Right renal cortex interstitium (tissue), 3 donors: ENCODE measurements at regions not wholly inside any gene's neighbourhood (a gene's known extent, or its start where the extent isn't known, plus 50 kb on each side); places are given as distances from the start of the nearest gene placed in this dataset.

Experiments used
- DNase-seq, 3 donors: peaks; one replicate each; pipeline ENCODE4 v3.0.0-alpha.2; 2013; ENCODE audit warnings: low read depth in 3 of 3, low spot score in 2 of 3

- DNase-seq: no peak
Measured at GRCh38 chr13:22561581-22561980, 619.2 kb upstream of the SGCG start.

DNA sequence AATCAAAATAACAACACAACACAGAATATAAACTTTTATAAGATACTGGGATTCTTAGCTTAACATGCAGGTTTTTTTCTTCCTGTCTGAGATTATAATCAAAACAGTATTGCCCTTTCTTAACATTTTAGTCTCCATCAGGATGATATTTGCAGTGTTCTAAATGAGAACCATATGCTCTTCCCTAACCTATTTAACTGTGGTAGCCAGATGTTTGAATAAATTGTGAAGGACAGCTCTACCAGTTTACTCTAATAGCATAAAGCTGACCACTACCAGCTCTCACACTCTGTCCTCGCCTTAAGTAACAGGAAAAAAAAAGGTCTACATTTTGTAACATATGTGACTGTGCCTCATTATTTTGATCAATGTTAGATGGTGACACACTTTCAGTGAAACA is 618.7 kb upstream of the SGCG start:
- no peak for DNase-seq

DNA sequence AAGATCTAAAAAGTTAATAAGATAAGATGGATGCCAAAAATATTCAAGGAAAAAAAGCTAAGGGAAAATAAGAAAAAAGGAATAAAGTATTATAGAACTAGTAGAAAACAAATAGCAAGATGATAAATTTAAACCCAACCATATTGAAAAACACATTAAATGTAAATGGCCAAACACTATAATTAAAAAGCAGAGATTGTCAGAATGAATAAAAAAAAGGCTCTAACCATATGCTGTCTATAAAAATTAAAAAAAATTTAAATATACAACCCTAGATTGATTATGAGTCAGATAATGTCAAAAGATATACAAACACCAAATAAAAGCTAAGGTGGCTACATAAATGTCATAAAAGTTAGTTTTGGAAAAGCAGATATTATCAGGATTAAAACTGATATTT is 617.5 kb upstream of the SGCG start:
- no peak for DNase-seq

- no peak for DNase-seq
Measured at GRCh38 chr13:22569811-22570210, 611.0 kb upstream of the SGCG start.

- no peak for DNase-seq
Measured at GRCh38 chr13:22589880-22590279, 590.9 kb upstream of the SGCG start.

DNA sequence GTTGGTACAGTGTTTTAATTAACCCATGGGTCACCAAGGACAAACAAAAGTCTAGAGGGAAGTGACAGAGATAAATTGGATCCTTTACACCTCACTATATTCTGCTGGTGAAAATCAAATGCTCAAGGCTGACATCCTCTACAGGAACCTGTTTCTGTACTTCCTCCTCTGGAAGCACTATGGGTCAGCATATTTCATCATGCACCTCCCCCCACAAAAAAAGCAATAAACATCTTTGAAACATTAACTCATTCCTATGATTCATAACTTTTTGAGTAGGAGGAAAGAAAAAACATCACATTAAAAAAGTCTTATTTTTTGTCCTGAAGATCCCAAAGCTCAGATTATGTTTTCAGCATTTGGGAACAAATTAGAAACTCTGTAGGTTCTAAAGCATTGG is 588.3 kb upstream of the SGCG start:
- no peak for DNase-seq

- no peak for DNase-seq
Measured at GRCh38 chr13:22594041-22594440, 586.7 kb upstream of the SGCG start.

DNA sequence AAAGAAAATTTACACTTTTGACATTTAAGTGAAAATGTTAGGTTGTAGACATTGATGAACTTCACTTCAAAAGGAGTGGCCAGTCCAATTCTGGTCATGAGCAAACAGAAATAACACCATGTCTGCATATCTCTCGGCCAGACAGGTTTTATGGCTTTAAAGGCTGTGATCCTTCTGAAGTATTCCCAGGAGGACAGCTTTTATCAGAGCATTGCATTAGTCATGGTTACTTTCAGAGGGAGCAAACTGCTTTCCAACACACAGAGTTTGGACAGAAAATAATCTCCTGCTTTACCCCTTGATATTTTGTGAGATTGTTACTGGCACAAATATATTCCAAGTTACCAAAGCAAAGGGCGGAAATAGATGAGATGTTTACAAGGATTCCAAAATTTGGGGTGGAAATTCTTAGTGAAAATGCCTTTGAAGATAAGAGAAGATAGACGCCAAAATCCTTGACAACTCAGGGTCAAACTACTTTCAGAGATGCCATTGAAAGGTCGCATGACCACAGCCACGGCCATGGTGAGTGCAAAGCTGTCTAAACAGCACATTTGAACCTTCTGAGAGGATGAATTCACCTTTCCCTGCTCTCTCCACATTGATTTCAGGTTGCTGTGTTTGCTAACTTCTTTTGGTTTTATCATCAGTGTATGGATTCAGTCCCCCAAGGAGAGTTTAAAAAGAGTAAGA is 584.5 kb upstream of the SGCG start:
- no peak for DNase-seq

DNA sequence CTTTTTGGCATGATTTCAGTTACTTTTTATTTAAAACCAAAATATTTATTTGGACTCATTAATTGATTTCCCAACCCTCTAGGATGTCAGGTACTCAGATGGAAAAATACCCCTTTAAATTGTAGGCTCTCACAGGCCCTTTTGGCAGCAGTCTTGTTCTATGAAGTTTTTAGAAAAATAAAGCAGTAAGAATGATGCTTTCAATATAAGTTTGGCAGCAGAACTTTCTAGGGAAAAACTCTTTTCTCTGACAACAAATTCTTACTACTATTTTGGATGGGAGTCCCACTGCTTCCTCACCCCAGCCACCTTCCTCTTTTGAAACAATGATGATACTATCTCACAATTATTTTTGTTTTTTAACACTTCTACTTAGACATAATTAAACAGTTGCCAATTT is 581.6 kb upstream of the SGCG start:
- DNase-seq: no peak

GRCh38 chr13:22618002-22618401 is 562.8 kb upstream of the SGCG start:
- no peak for DNase-seq

GRCh38 chr13:22625691-22626090 is 555.1 kb upstream of the SGCG start:
- DNase-seq: no peak

GRCh38 chr13:22629374-22629773 is 551.4 kb upstream of the SGCG start:
- no peak for DNase-seq

DNA sequence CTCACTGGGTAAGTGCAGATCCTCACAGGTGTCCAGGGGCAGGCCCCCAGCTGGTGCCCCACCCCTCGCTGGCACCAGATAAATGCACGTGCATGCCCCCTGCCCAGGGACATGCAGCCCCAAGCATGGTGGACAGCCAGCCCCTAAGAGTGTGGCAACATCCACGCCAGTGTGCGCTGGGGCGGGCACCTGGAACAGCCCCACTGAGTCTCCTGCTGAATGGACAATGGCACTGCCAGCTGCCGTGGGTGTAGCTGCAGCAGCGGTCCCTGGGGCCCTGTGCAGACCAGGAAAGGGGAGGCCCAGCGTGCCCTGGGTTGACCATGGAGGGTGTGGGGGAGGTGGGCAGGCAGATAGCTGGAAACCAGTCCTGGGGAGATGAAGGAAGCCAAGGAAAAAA is 538.7 kb upstream of the SGCG start:
- DNase-seq: no peak

DNA sequence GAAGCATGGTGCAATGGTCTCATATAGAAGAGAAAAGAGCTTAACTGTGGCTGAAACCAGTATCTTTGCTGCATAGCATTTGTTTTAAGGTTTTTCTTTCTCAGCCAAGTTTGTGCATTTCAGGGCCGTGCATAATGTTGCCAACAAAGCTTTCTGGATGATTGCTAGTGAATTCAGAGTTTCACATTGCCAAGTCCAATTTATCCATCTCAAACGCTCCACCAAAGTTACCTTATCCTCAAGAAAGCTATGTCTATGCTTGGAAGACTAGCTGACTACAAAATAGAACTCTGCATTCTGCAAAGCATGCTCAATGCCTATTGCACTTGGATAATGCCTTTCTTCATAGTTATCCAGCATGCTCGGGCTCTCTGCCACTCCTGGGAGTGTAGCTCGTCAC is 535.8 kb upstream of the SGCG start:
- DNase-seq: no peak

GRCh38 chr13:22647156-22647850 is 533.5 kb upstream of the SGCG start:
- no peak for DNase-seq

DNA sequence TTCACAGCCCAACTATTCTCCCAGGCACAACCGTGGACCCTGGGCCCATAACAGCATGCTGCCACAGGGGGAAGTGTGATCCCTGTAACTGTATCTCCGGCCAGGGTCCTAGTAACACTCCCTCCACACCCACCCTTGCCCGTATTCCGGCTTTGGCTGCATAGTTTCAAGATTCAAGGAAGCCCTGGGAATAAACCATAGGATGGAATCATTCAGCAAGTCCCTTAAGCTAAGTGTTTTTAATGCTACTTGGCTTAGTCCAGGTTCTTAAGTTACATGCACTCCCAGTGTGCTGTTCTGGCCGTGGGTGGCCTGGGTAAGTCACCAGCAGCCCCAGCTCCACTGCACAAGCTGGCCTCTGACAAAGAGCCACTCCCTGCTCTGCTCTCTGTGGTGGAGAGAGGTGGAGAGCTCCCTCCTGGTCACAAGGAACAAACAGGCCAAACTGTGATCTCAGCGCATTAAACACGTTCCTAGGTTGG is 532.4 kb upstream of the SGCG start:
- peak in 2 of 3 donors; percentile 13 to 30 for DNase-seq

DNA sequence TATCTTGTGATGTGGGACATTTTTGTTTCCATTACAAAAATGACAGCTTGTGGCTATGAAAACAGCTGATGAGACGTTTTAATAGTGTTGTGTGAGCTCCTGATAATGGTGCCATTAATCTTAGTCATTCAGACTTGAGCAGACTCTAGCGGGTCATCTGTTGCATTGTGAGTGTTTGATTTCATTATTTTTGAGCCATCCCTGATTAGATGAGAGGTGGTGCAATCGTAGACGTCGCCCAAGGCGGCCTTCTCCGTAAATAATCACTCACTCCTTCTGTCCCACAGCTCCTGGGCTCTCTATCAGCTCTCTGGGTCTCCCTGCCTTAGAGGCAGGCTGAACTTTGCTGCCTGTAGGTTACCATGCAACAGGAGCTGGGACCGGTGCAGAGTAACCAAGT is 528.0 kb upstream of the SGCG start:
- no peak for DNase-seq

- DNase-seq: no peak
Measured at GRCh38 chr13:22653866-22654265, 526.9 kb upstream of the SGCG start.

DNA sequence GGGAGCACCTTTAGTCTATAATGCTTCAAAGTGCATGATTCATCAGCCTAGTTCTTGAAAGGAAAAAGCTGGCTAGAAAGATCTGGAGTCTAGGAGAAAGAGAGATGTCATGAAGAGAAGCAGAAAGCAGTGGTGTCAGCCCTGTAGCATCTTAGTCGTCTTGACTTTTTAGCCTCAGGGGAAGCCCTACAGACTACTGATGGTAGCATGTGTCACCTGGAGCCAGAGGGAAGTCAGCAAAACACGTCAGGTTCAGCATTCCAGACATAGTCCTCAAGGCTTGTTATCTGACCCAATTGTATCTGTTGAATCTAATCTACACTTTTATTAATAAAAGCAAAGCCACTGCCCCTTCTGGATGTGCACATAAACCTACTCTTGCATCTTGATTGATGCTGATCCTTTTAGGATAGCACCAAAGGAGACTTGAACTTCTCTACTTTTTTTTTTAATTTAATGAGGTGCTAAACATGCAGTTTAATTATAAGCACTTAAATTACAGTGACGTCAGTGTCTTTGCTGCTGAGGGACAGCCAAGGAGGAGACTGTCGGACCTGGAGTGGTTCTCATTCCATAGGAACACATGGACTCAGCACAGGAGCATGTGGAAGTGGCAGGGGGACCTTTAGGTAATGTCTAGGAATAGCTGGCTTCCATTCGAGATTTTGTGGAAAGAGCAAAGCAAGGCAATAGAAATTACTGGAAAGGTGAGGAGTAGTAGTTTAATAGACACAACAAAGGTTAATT is 525.5 kb upstream of the SGCG start:
- no peak for DNase-seq

DNA sequence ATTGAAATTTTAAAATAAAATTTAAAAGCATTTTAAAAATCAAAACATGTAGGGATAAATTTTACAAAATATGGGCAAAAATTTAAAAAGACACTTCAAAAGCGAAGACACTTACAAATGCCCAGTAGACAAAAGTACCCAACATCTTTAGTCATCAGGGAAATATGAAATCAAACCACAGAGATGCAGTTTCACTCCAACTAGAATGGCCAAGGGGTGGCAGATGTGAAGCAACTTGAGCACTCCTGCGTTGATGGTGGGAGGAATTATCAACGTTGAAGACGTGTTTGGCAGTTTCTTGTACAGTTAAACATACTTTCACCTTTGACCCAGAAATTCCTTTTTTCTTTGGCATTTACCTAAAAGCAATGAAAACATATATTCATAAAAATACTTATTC is 518.0 kb upstream of the SGCG start:
- no peak for DNase-seq

GRCh38 chr13:22665506-22665905 is 515.3 kb upstream of the SGCG start:
- DNase-seq: no peak

GRCh38 chr13:22690756-22691155 is 490.0 kb upstream of the SGCG start:
- DNase-seq: no peak
